ENCODE measurements at regions not wholly inside any gene's neighbourhood (a gene's known extent, or its start where the extent isn't known, plus 50 kb on each side); places are given as distances from the start of the nearest gene placed in this dataset.

GRCh38 chr14:80146941-80147340, 64.4 kb downstream of the DIO2 start:
- no peak for DNase-seq (ENCODE audit: low spot score)
- TF ChIP-seq, protein P1, sequence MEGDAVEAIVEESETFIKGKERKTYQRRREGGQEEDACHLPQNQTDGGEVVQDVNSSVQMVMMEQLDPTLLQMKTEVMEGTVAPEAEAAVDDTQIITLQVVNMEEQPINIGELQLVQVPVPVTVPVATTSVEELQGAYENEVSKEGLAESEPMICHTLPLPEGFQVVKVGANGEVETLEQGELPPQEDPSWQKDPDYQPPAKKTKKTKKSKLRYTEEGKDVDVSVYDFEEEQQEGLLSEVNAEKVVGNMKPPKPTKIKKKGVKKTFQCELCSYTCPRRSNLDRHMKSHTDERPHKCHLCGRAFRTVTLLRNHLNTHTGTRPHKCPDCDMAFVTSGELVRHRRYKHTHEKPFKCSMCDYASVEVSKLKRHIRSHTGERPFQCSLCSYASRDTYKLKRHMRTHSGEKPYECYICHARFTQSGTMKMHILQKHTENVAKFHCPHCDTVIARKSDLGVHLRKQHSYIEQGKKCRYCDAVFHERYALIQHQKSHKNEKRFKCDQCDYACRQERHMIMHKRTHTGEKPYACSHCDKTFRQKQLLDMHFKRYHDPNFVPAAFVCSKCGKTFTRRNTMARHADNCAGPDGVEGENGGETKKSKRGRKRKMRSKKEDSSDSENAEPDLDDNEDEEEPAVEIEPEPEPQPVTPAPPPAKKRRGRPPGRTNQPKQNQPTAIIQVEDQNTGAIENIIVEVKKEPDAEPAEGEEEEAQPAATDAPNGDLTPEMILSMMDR (IDR thresholded peaks at IDR 0.05), result no peak
- no peak for ATAC-seq (ENCODE audit: low FRiP score)

DNA sequence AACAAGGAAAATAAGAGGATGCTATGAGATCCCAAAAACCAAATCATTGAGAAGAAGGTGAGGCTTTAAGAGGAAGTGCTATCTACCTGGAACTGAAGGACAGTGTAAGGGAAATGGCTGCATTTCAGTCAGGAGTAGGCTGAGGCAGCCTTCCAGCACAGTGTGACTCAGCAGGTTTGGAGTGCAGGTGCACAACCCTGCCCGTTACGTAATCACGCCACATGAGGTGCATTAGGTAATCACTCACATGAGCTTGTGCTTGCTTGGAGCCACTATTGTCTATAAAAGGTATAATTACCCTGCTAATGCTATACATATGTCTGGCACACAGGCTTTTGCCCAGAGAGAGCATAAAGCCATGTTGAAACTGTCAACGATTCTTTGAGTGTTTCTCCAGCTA, 74.9 kb downstream of the DIO2 start:
- ATAC-seq (ENCODE audit: low FRiP score), result no peak

GRCh38 chr14:80135305-80136088, 75.8 kb downstream of the DIO2 start:
- DNase-seq (ENCODE audit: low spot score) (no peak), ATAC-seq (ENCODE audit: low FRiP score) (no peak)
- TF ChIP-seq, protein P1 (IDR thresholded peaks at IDR 0.05), result no peak

More for the DNA sequence above, 74.9 kb downstream of the DIO2 start:
- DNase-seq (ENCODE audit: low spot score), result no peak
- TF ChIP-seq, protein P1 (IDR thresholded peaks at IDR 0.05), result no peak

DNA sequence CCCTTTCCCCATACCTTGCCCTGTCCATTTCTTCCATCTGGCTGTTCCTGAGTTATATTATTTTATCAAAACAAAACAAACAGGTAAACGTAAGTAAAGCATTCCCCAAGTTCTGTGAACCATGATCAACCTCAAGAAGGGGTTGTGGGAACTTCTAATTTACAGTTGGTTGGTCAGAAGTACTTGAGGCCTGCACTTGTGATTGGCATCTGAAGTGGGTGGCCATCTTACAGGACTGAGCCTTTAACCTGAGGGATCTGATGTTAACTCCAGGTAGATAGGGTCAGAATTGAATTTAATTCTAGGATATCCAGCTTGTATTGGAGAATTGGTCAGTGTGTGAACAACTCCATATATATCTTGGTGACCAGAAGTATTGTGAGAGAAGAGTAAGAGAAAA, 77.0 kb downstream of the DIO2 start:
- DNase-seq (ENCODE audit: low spot score), result no peak
- no peak for ATAC-seq (ENCODE audit: low FRiP score)
- TF ChIP-seq, protein P1 (IDR thresholded peaks at IDR 0.05), result no peak

- DNase-seq (ENCODE audit: low spot score) (no peak), ATAC-seq (ENCODE audit: low FRiP score) (no peak)
- TF ChIP-seq, protein P1 (IDR thresholded peaks at IDR 0.05), result no peak
Measured at GRCh38 chr14:80133457-80133856, 77.8 kb downstream of the DIO2 start.

DNA sequence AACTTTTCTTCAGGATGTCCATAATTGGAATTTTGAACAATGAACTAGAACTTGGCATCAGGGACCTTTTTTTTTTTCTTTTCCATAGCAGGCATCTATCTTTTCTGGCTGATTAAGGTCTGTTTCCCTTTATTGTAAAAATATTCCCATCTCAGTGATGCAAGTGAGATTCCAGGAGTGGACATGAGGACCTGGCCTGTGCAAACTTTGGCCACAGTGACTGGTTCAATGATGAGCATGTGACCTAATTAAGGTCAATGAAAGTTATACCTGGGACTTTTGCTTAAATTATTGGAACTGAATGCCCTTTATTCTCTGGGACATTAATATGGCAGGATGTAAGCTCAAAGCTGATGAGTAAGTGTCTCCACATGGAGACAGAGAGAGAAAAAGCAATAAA, 83.8 kb downstream of the DIO2 start:
- ATAC-seq (ENCODE audit: low FRiP score) (no peak), DNase-seq (ENCODE audit: low spot score) (no peak)
- TF ChIP-seq, protein P1 (IDR thresholded peaks at IDR 0.05), result no peak

- DNase-seq (ENCODE audit: low spot score) (no peak), ATAC-seq (ENCODE audit: low FRiP score) (no peak)
- TF ChIP-seq, protein P1 (IDR thresholded peaks at IDR 0.05), result no peak
Measured at GRCh38 chr14:80124794-80125193, 86.5 kb downstream of the DIO2 start.
